GM12878 (cell line): ENCODE measurements at regions not wholly inside any gene's neighbourhood (a gene's known extent, or its start where the extent isn't known, plus 50 kb on each side); places are given as distances from the start of the nearest gene placed in this dataset.

Source experiments
- ATAC-seq: fragments of 200-7000 bp; cut with Tn5 transposase; 3 replicates; pipeline ENCODE4 v1.9.1; 2020; ENCODE audit warnings: mild to moderate bottlenecking, moderate library complexity
- BruUV-seq: library from RNA; stranded (reverse); fragments of 400-500 nt; replicated peaks from 2 replicates; lab custom pipeline; 2021; lab: Mats Ljungman, UMichigan
- CTCF ChIA-PET: fragments of 300-600 bp; sonication (Branson Sonifier 250); formaldehyde crosslinking; extraction: SDS; loops from one replicate; lab custom pipeline; 2021; ENCODE audit warnings: inconsistent platforms; lab: Yijun Ruan, JAX
- POLR2A ChIA-PET: fragments of 350-600 bp; formaldehyde crosslinking; extraction: SDS; loops from one replicate; lab custom pipeline; 2021; ENCODE audit warnings: inconsistent platforms; lab: Charles Lee
- RAD21 ChIA-PET: fragments of 300-600 bp; sonication (Branson Sonifier 250); formaldehyde crosslinking; loops from one replicate; lab custom pipeline; 2023; ENCODE audit warnings: antibody characterized with exemption; ENCODE audit not compliant: unreplicated experiment; lab: Charles Lee
- SMC1A ChIA-PET: fragments of 300-600 bp; sonication (Branson Sonifier 250); formaldehyde crosslinking; loops from one replicate; lab custom pipeline; 2023; ENCODE audit not compliant: unreplicated experiment, uncharacterized antibody; lab: Charles Lee
- DNase-seq: peaks from one replicate; pipeline ENCODE4 v3.0.0-alpha.2; 2011; ENCODE audit warnings: low read depth, low spot score
- FAIRE-seq: peaks from 3 replicates; lab custom pipeline; 2011; peaks lifted over from hg19 to GRCh38; lab: Jason Lieb, UNC
- H2AFZ ChIP-seq: 2 replicates; pipeline ENCODE4 v1.6.0; 2011; ENCODE audit warnings: low read depth, low read length, control low read depth; ENCODE audit not compliant: control insufficient read depth
- H3K27ac ChIP-seq: 2 replicates; pipeline ENCODE4 v1.5.1; 2011; ENCODE audit warnings: control low read depth; ENCODE audit not compliant: control insufficient read depth, insufficient read depth
- H3K27me3 ChIP-seq, 2 experiments: replicated peaks in 1 of 2; 2 replicates each; pipeline versions ENCODE4 v1.6.0 to v1.6.1; 2011; ENCODE audit warnings: low read length in 1 of 2; ENCODE audit not compliant: control insufficient read depth in 2 of 2, insufficient read depth in 2 of 2
- H3K36me3 ChIP-seq, 2 experiments: 2 replicates each; pipeline ENCODE4 v1.5.1; 2011; ENCODE audit warnings: low read length in 1 of 2; ENCODE audit not compliant: control insufficient read depth in 2 of 2, insufficient read depth in 2 of 2
- H3K4me1 ChIP-seq: 2 replicates; pipeline ENCODE4 v1.6.1; 2011; ENCODE audit warnings: mild to moderate bottlenecking, low read length, moderate library complexity, mixed read lengths; ENCODE audit not compliant: control insufficient read depth, insufficient read depth
- H3K4me2 ChIP-seq: 2 replicates; pipeline ENCODE4 v1.6.0; 2011; ENCODE audit warnings: control low read depth; ENCODE audit not compliant: control insufficient read depth, insufficient read depth
- H3K4me3 ChIP-seq: fragments of 200-600 bp; sonication (generic); 2 replicates; pipeline ENCODE4 v1.5.1; 2016
- H3K79me2 ChIP-seq: 2 replicates; pipeline ENCODE4 v1.6.0; 2011; ENCODE audit warnings: low read length; ENCODE audit not compliant: control insufficient read depth, insufficient read depth
- H3K9ac ChIP-seq: 2 replicates; pipeline ENCODE4 v1.8.0; 2011; ENCODE audit warnings: low read length, control low read depth, mixed read lengths; ENCODE audit not compliant: control insufficient read depth, insufficient read depth
- H3K9me3 ChIP-seq: replicated peaks from 3 replicates; pipeline ENCODE4 v1.5.1; 2011; ENCODE audit warnings: mild to moderate bottlenecking, low read length; ENCODE audit not compliant: control insufficient read depth, insufficient read depth
- H4K20me1 ChIP-seq: 2 replicates; pipeline ENCODE4 v1.6.0; 2011; ENCODE audit not compliant: control insufficient read depth, insufficient read depth
- BCLAF1 ChIP-seq: fragments of 450-650 bp; IDR thresholded peaks from 2 replicates; pipeline ENCODE4 v1.6.1; 2017; ENCODE audit warnings: antibody characterized with exemption, mild to moderate bottlenecking, moderate library complexity
- CREM ChIP-seq: IDR thresholded peaks from 2 replicates; pipeline ENCODE4 v1.6.1; 2014; ENCODE audit warnings: antibody characterized with exemption, low read depth
- EED ChIP-seq: sonication (generic); IDR thresholded peaks from 2 replicates; pipeline ENCODE4 v1.6.1; 2016; ENCODE audit warnings: antibody characterized with exemption, low read depth
- MYC ChIP-seq: IDR thresholded peaks from 2 replicates; pipeline ENCODE4 v1.6.1; 2011; ENCODE audit warnings: mild to moderate bottlenecking, low read length, moderate library complexity, inconsistent platforms; ENCODE audit not compliant: insufficient read depth, insufficient replicate concordance, insufficient read length, severe bottlenecking
- RUNX3 ChIP-seq: IDR thresholded peaks from 2 replicates; pipeline ENCODE4 v1.6.1; 2012; ENCODE audit warnings: low read length, inconsistent platforms
- ZNF207 ChIP-seq: fragments of 450-650 bp; IDR thresholded peaks from 2 replicates; pipeline ENCODE4 v1.6.1; 2014; ENCODE audit warnings: antibody characterized with exemption, mild to moderate bottlenecking, borderline replicate concordance
- WGBS: methylation state at CpG from one replicate; pipeline ENCODE4 v1.1.6; 2016; ENCODE audit warnings: low lambda C conversion rate; ENCODE audit not compliant: insufficient replicate concordance, insufficient coverage; ENCODE audit errors: missing lambda C conversion rate; 5-methylcytosine and 5-hydroxymethylcytosine counted together
- in situ Hi-C: fragments of 300-500 bp; cut with MboI; formaldehyde crosslinking; loops from 9 replicates; pipeline ENCODE4 v1.14.3; 2018; ENCODE audit warnings: mixed read lengths
- intact Hi-C: fragments of 100-400 bp; cut with micrococcal nuclease; formaldehyde crosslinking; loops from one replicate; pipeline ENCODE4 v1.14.2; 2022; ENCODE audit not compliant: unreplicated experiment

- no peaks in the 10 kb centered on the region for H4K20me1 ChIP-seq
- DNase-seq: no peak
- H3K9me3 ChIP-seq: no peaks in the 10 kb centered on the region; the same call in 2 of the 3 replicates
- 54% methylated on average over 3 of the region's 3 CpGs for WGBS
- TF ChIP-seq ZNF207 (no peak), BCLAF1 (no peak), CREM (0 out of 2 replicates have a peak, but pooled peaks have one; percentile 16), MYC (no peak), EED (no peak), RUNX3 (peak; percentile 59)
- TF ChIP-seq, all 136 proteins: peak for 2
- no peak overlapping the region for H3K9ac ChIP-seq
- no peak overlapping the region for H3K4me2 ChIP-seq
- no peaks in the 10 kb centered on the region for H3K27me3 ChIP-seq
- H3K36me3 ChIP-seq: no peaks in the 10 kb centered on the region
- H3K27ac ChIP-seq: no peak overlapping the region
- H2AFZ ChIP-seq: no peak overlapping the region
- ATAC-seq: peak; percentile 40; the same call in 2 of the 3 replicates
- peaks cover 3% of the 10 kb centered on the region; the same call in 1 of the 2 replicates for H3K4me1 ChIP-seq
- no TSS peak for BruUV-seq
- CTCF ChIA-PET: interaction anchor here (0.8 to 2.9 kb wide), 5 partner anchors 12 to 50 kb away, joined by 3 to 9 read pairs (median 3); no protein-coding TSS in a partner anchor
- intact Hi-C loops: no loop called here
- POLR2A ChIA-PET: interaction anchor here (1.4 kb wide), 2 partner anchors 30 to 34 kb away, joined by 3 read pairs; no protein-coding TSS in a partner anchor
- SMC1A ChIA-PET: interaction anchor here (1.0 to 9.8 kb wide), 9 partner anchors 12 to 259 kb away, joined by 3 to 64 read pairs (median 6); no protein-coding TSS in a partner anchor
- in situ Hi-C loops: no loop called here
- FAIRE-seq: no peak
- RAD21 ChIA-PET: interaction anchor here (1.6 to 1.7 kb wide), 2 partner anchors 15 to 23 kb away, joined by 4 to 5 read pairs; no protein-coding TSS in a partner anchor
- no peaks in the 10 kb centered on the region for H3K79me2 ChIP-seq
- no peak overlapping the region for H3K4me3 ChIP-seq
These were observed 72.1 kb upstream of the DSG1 start for GRCh38 chr18:31245820-31246219.
